Sigmoid colon (tissue), 3 donors: ENCODE measurements at regions not wholly inside any gene's neighbourhood (a gene's known extent, or its start where the extent isn't known, plus 50 kb on each side); places are given as distances from the start of the nearest gene placed in this dataset.

Experiments used
- CTCF ChIP-seq, 4 experiments: fragments of 450-650 bp in 3 of 4; fragments of 200-600 bp in 1 of 4; IDR thresholded peaks; one replicate each; pipeline ENCODE4 v1.5.1; 2016 to 2019; ENCODE audit warnings: antibody characterized with exemption in 4 of 4, mild to moderate bottlenecking in 3 of 4, moderate library complexity in 2 of 4
- POLR2A ChIP-seq, 2 donors: fragments of 450-650 bp; IDR thresholded peaks; one replicate each; pipeline ENCODE4 v1.6.1; 2016; ENCODE audit warnings: antibody characterized with exemption in 2 of 2, mild to moderate bottlenecking in 2 of 2, moderate library complexity in 2 of 2

- TF ChIP-seq CTCF (IDR thresholded peaks at IDR 0.05) (no peak), POLR2A (IDR thresholded peaks at IDR 0.05) (no peak)
These were observed 63.7 kb downstream of the SLC25A47 start for GRCh38 chr14:100386846-100387245.
